ENCODE measurements at regions not wholly inside any gene's neighbourhood (a gene's known extent, or its start where the extent isn't known, plus 50 kb on each side); places are given as distances from the start of the nearest gene placed in this dataset.

- POLR2A ChIA-PET, result no interaction called here
- CTCF ChIA-PET, result interaction anchor here (0.6 kb wide), 1 partner anchor 575 kb away, joined by 3 read pairs; no protein-coding TSS in a partner anchor
- Mint-ChIP-seq H3K27ac (ENCODE audit: low read depth, unreplicated experiment) (no peak overlapping the region), H3K27me3 (ENCODE audit: insufficient read depth, unreplicated experiment) (peaks cover 11% of the 10 kb centered on the region), H3K4me1 (ENCODE audit: insufficient read depth, unreplicated experiment) (no peaks in the 10 kb centered on the region), H3K4me3 (ENCODE audit: unreplicated experiment) (no peak overlapping the region), H3K36me3 (ENCODE audit: insufficient read depth, unreplicated experiment) (no peaks in the 10 kb centered on the region), H3K9me3 (ENCODE audit: unreplicated experiment) (no peaks in the 10 kb centered on the region)
- no peak for DNase-seq (ENCODE audit: unreplicated experiment)
- BruUV-seq (replicated peaks), result no TSS peak
- intact Hi-C loops (cut with micrococcal nuclease), result no loop called here
- TF ChIP-seq CTCF (IDR thresholded peaks at IDR 0.05; ENCODE audit: unreplicated experiment), result no peak
These were observed 53.7 kb upstream of the SMIM15 start for GRCh38 chr5:61215996-61216395.

GRCh38 chr5:61216741-61217140 is 54.5 kb upstream of the SMIM15 start:
- Mint-ChIP-seq H3K9me3 (ENCODE audit: unreplicated experiment) (no peaks in the 10 kb centered on the region), H3K4me3 (ENCODE audit: unreplicated experiment) (no peak overlapping the region), H3K27me3 (ENCODE audit: insufficient read depth, unreplicated experiment) (peaks cover 11% of the 10 kb centered on the region), H3K4me1 (ENCODE audit: insufficient read depth, unreplicated experiment) (no peaks in the 10 kb centered on the region), H3K27ac (ENCODE audit: low read depth, unreplicated experiment) (no peak overlapping the region), H3K36me3 (ENCODE audit: insufficient read depth, unreplicated experiment) (no peaks in the 10 kb centered on the region)
- no peak for TF ChIP-seq CTCF (IDR thresholded peaks at IDR 0.05; ENCODE audit: unreplicated experiment)
- intact Hi-C loops (cut with micrococcal nuclease), result no loop called here
- CTCF ChIA-PET, result interaction anchor here (0.5 to 1.0 kb wide), 3 partner anchors 59 to 576 kb away, joined by 3 to 5 read pairs (median 5); no protein-coding TSS in a partner anchor
- POLR2A ChIA-PET, result no interaction called here
- BruUV-seq (replicated peaks), result no TSS peak
- no peak for DNase-seq (ENCODE audit: unreplicated experiment)

DNA sequence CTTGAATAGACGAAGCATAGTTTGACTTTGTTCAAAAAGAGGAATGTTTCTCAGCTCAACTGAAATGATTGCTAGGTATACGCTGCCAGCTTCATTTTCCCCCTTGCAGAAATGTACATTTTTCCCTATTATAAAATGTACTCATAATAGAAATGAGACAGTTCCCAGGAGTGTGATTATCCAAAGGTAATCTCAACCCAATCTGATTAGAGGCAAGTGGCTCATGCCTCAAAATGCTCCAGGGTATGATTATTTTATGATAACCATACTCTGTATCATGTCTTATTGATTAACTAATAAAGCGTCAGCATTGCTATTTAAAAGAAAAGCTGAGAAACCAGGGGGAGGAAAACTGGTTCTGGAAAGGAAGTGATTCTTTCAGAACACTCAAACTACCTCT is 54.9 kb upstream of the SMIM15 start:
- Mint-ChIP-seq H3K27ac (ENCODE audit: low read depth, unreplicated experiment) (no peak overlapping the region), H3K9me3 (ENCODE audit: unreplicated experiment) (no peaks in the 10 kb centered on the region), H3K4me3 (ENCODE audit: unreplicated experiment) (no peak overlapping the region), H3K36me3 (ENCODE audit: insufficient read depth, unreplicated experiment) (no peaks in the 10 kb centered on the region), H3K27me3 (ENCODE audit: insufficient read depth, unreplicated experiment) (peaks cover 11% of the 10 kb centered on the region), H3K4me1 (ENCODE audit: insufficient read depth, unreplicated experiment) (no peaks in the 10 kb centered on the region)
- TF ChIP-seq CTCF (IDR thresholded peaks at IDR 0.05; ENCODE audit: unreplicated experiment), result no peak
- ChIA-PET CTCF (interaction anchor here (1.0 kb wide), 2 partner anchors 14 to 59 kb away, joined by 3 to 5 read pairs; no protein-coding TSS in a partner anchor), POLR2A (no interaction called here)
- no peak for DNase-seq (ENCODE audit: unreplicated experiment)
- intact Hi-C loops (cut with micrococcal nuclease), result no loop called here
- no TSS peak for BruUV-seq (replicated peaks)

DNA sequence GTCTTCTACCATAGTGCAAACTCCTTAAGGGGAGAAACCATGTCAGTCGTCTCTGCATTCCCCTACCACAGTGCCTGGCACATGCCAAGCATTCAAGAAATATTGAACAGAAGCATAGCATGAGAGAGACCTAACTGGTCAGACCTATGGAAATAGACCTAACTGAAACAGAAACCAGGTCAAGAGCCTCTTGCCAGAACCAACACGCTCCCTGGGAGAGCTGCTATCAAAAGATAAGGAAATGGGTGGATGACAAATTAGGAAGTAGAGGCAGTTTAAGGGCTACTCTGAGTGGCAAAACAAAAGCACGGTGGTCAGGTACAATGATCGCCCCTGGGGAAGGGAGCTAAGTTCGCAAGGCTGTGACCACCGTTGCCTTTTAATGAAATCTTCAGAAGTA is 66.0 kb upstream of the SMIM15 start:
- H3K4me3 Mint-ChIP-seq (ENCODE audit: unreplicated experiment), result no peak overlapping the region
- H3K27me3 Mint-ChIP-seq (ENCODE audit: insufficient read depth, unreplicated experiment), result no peaks in the 10 kb centered on the region
- intact Hi-C loops (cut with micrococcal nuclease), result no loop called here
- no peaks in the 10 kb centered on the region for H3K9me3 Mint-ChIP-seq (ENCODE audit: unreplicated experiment)
- ChIA-PET CTCF (interaction anchor here (0.6 to 1.2 kb wide), 4 partner anchors 10 to 606 kb away, joined by 3 to 4 read pairs (median 3); no protein-coding TSS in a partner anchor), POLR2A (no interaction called here)
- TF ChIP-seq CTCF (IDR thresholded peaks at IDR 0.05; ENCODE audit: unreplicated experiment), result no peak
- H3K36me3 Mint-ChIP-seq (ENCODE audit: insufficient read depth, unreplicated experiment), result no peaks in the 10 kb centered on the region
- no TSS peak for BruUV-seq (replicated peaks)
- no peak overlapping the region for H3K27ac Mint-ChIP-seq (ENCODE audit: low read depth, unreplicated experiment)
- peak; percentile 0 for DNase-seq (ENCODE audit: unreplicated experiment)
- peaks cover 10% of the 10 kb centered on the region for H3K4me1 Mint-ChIP-seq (ENCODE audit: insufficient read depth, unreplicated experiment)
